ENCODE measurements at regions not wholly inside any gene's neighbourhood (a gene's known extent, or its start where the extent isn't known, plus 50 kb on each side); places are given as distances from the start of the nearest gene placed in this dataset.

DNA sequence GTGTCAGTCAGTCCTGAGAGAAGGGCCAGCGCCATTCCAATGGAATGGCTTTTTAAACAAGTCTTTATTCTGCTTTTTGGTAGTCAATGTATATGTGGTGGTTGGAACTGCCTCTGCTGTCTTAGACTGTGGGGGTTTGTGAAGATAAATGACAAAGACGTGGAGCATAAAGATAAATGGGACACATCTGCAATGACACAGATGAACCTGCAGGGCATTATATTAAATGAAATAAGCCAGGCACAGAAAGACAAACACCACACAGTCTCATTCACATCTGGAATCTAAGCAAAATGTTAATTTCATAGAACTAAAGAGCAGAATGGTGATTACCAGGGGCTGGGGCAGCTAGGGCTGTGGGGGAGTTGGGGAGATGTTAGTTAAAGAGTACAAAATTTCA is 912.8 kb upstream of the MAN1A1 start:
- Histone ChIP-seq H3K9me3 (ENCODE audit: control insufficient read depth, low read depth, low read length) (no peaks in the 10 kb centered on the region), H2BK20ac (ENCODE audit: low read depth, low read length, poor library complexity, severe bottlenecking) (no peak overlapping the region), H3K4me1 (ENCODE audit: insufficient read depth, low read length) (no peaks in the 10 kb centered on the region), H4K20me1 (ENCODE audit: control insufficient read depth, insufficient read depth, insufficient read length) (no peaks in the 10 kb centered on the region), H3K27me3 (ENCODE audit: insufficient read depth, low read length) (no peaks in the 10 kb centered on the region), H3K4me2 (ENCODE audit: insufficient read depth, insufficient read length, low read length) (no peak overlapping the region), H3K9ac (ENCODE audit: extremely low read depth, insufficient read length, low read length) (no peak overlapping the region), H3K56ac (ENCODE audit: insufficient read length, low read depth, low read length) (no peak overlapping the region), H3K79me2 (ENCODE audit: insufficient read depth, low read length) (no peaks in the 10 kb centered on the region), H2BK12ac (ENCODE audit: insufficient read length, low read depth, low read length) (no peak overlapping the region), H3K4ac (ENCODE audit: low read depth, low read length) (no peak overlapping the region), H4K5ac (ENCODE audit: insufficient read length, low read depth, low read length) (no peak overlapping the region), H3K23me2 (ENCODE audit: insufficient read length, low read depth, low read length, poor library complexity, severe bottlenecking) (no peaks in the 10 kb centered on the region), H2BK120ac (ENCODE audit: low read depth, low read length, poor library complexity, severe bottlenecking) (no peak overlapping the region), H3T11ph (ENCODE audit: low read length) (no peak overlapping the region), H3K79me1 (ENCODE audit: insufficient read depth, low read depth, low read length, poor library complexity, severe bottlenecking) (no peaks in the 10 kb centered on the region), H2AK5ac (ENCODE audit: insufficient read length, low read length) (no peak overlapping the region), H3K23ac (ENCODE audit: insufficient read length, low read depth, low read length) (no peak overlapping the region), H3K14ac (ENCODE audit: insufficient read depth, low read length) (no peak overlapping the region), H2BK5ac (ENCODE audit: insufficient read length, low read length) (no peak overlapping the region), H4K8ac (replicated peaks; ENCODE audit: insufficient read length, low read depth, low read length) (no peak overlapping the region), H2BK15ac (ENCODE audit: low read depth, low read length) (no peak overlapping the region), H2AFZ (ENCODE audit: low read length) (no peak overlapping the region), H4K91ac (ENCODE audit: insufficient read length, low read depth, low read length) (no peak overlapping the region), H3K27ac (ENCODE audit: insufficient read length, low read depth, low read length) (no peak overlapping the region), H3K18ac (ENCODE audit: insufficient read length, low read depth, low read length) (no peak overlapping the region)
- Mint-ChIP-seq H3K4me1 (no peaks in the 10 kb centered on the region), H3K36me3 (ENCODE audit: insufficient read depth in 1 of 3, low read depth in 3 of 3) (no peaks in the 10 kb centered on the region; a peak in 1 of 7 replicates), H3K27ac (no peak overlapping the region; a peak in 1 of 7 replicates), H3K27me3 (ENCODE audit: low read depth) (no peaks in the 10 kb centered on the region), H3K4me3 (no peak overlapping the region), H3K9me3 (0 out of 5 replicates have a peak, but pooled peaks cover 2 to 7% of the 10 kb centered on the region in 2 experiments)
- TF ChIP-seq, protein P1, sequence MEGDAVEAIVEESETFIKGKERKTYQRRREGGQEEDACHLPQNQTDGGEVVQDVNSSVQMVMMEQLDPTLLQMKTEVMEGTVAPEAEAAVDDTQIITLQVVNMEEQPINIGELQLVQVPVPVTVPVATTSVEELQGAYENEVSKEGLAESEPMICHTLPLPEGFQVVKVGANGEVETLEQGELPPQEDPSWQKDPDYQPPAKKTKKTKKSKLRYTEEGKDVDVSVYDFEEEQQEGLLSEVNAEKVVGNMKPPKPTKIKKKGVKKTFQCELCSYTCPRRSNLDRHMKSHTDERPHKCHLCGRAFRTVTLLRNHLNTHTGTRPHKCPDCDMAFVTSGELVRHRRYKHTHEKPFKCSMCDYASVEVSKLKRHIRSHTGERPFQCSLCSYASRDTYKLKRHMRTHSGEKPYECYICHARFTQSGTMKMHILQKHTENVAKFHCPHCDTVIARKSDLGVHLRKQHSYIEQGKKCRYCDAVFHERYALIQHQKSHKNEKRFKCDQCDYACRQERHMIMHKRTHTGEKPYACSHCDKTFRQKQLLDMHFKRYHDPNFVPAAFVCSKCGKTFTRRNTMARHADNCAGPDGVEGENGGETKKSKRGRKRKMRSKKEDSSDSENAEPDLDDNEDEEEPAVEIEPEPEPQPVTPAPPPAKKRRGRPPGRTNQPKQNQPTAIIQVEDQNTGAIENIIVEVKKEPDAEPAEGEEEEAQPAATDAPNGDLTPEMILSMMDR (conservative IDR thresholded peaks at IDR 0.05): no peak
- WGBS (ENCODE audit: extremely low coverage, insufficient read length, low lambda C conversion rate): no CpG with 5 or more reads among the region's 2 CpGs
- DNase-seq: no peak

All from H9 (cell line).